ENCODE measurements at regions not wholly inside any gene's neighbourhood (a gene's known extent, or its start where the extent isn't known, plus 50 kb on each side); places are given as distances from the start of the nearest gene placed in this dataset.

GRCh38 chr1:56302878-56303277, 276.5 kb downstream of the PLPP3 start:
- no peaks in the 10 kb centered on the region for H3K4me1 Mint-ChIP-seq
- Histone ChIP-seq H2BK20ac (ENCODE audit: low read depth, low read length, poor library complexity, severe bottlenecking) (no peak overlapping the region), H2BK5ac (ENCODE audit: insufficient read length, low read length) (no peak overlapping the region), H3K4ac (ENCODE audit: low read depth, low read length) (no peak overlapping the region), H4K5ac (ENCODE audit: insufficient read length, low read depth, low read length) (no peak overlapping the region), H3K9me3 (ENCODE audit: control insufficient read depth, low read depth, low read length) (no peaks in the 10 kb centered on the region), H3K4me2 (ENCODE audit: insufficient read depth, insufficient read length, low read length) (no peak overlapping the region), H4K8ac (replicated peaks; ENCODE audit: insufficient read length, low read depth, low read length) (no peak overlapping the region), H3K23me2 (ENCODE audit: insufficient read length, low read depth, low read length, poor library complexity, severe bottlenecking) (no peaks in the 10 kb centered on the region), H2BK120ac (ENCODE audit: low read depth, low read length, poor library complexity, severe bottlenecking) (no peak overlapping the region), H2AFZ (ENCODE audit: low read length) (no peak overlapping the region), H2AK5ac (ENCODE audit: insufficient read length, low read length) (no peak overlapping the region), H3K79me2 (ENCODE audit: insufficient read depth, low read length) (no peaks in the 10 kb centered on the region), H3K4me1 (ENCODE audit: insufficient read depth, low read length) (no peaks in the 10 kb centered on the region), H3K18ac (ENCODE audit: insufficient read length, low read depth, low read length) (no peak overlapping the region), H3K9ac (ENCODE audit: extremely low read depth, insufficient read length, low read length) (no peak overlapping the region), H3K56ac (ENCODE audit: insufficient read length, low read depth, low read length) (no peak overlapping the region), H3K79me1 (ENCODE audit: insufficient read depth, low read depth, low read length, poor library complexity, severe bottlenecking) (no peaks in the 10 kb centered on the region), H2BK15ac (ENCODE audit: low read depth, low read length) (no peak overlapping the region), H4K20me1 (ENCODE audit: control insufficient read depth, insufficient read depth, insufficient read length) (no peaks in the 10 kb centered on the region), H3K27me3 (ENCODE audit: insufficient read depth, low read length) (no peaks in the 10 kb centered on the region), H3T11ph (ENCODE audit: low read length) (no peak overlapping the region), H3K23ac (ENCODE audit: insufficient read length, low read depth, low read length) (no peak overlapping the region), H3K14ac (ENCODE audit: insufficient read depth, low read length) (no peak overlapping the region), H4K91ac (ENCODE audit: insufficient read length, low read depth, low read length) (no peak overlapping the region), H3K27ac (ENCODE audit: insufficient read length, low read depth, low read length) (no peak overlapping the region), H2BK12ac (ENCODE audit: insufficient read length, low read depth, low read length) (no peak overlapping the region)
- H3K27ac Mint-ChIP-seq, result no peak overlapping the region
- DNase-seq, result no peak
- TF ChIP-seq, protein P1, sequence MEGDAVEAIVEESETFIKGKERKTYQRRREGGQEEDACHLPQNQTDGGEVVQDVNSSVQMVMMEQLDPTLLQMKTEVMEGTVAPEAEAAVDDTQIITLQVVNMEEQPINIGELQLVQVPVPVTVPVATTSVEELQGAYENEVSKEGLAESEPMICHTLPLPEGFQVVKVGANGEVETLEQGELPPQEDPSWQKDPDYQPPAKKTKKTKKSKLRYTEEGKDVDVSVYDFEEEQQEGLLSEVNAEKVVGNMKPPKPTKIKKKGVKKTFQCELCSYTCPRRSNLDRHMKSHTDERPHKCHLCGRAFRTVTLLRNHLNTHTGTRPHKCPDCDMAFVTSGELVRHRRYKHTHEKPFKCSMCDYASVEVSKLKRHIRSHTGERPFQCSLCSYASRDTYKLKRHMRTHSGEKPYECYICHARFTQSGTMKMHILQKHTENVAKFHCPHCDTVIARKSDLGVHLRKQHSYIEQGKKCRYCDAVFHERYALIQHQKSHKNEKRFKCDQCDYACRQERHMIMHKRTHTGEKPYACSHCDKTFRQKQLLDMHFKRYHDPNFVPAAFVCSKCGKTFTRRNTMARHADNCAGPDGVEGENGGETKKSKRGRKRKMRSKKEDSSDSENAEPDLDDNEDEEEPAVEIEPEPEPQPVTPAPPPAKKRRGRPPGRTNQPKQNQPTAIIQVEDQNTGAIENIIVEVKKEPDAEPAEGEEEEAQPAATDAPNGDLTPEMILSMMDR (conservative IDR thresholded peaks at IDR 0.05), result no peak
- no peak overlapping the region for H3K4me3 Mint-ChIP-seq
- no peaks in the 10 kb centered on the region for H3K36me3 Mint-ChIP-seq (ENCODE audit: insufficient read depth in 1 of 3, low read depth in 3 of 3)
- no CpG with 5 or more reads among the region's 2 CpGs for WGBS (ENCODE audit: extremely low coverage, insufficient read length, low lambda C conversion rate)
- no peaks in the 10 kb centered on the region for H3K9me3 Mint-ChIP-seq
- no peaks in the 10 kb centered on the region for H3K27me3 Mint-ChIP-seq (ENCODE audit: low read depth)

All from H9 (cell line).